ENCODE measurements at regions not wholly inside any gene's neighbourhood (a gene's known extent, or its start where the extent isn't known, plus 50 kb on each side); places are given as distances from the start of the nearest gene placed in this dataset.
A peak's percentile ranks its signal among the peaks of the same experiment; 100 is the strongest.

GRCh38 chr2:20123871-20124594, 72.6 kb upstream of the LAPTM4A start:
- Histone ChIP-seq H3K79me2 (ENCODE audit: insufficient read depth, low read length) (no peaks in the 10 kb centered on the region), H3K27me3 (ENCODE audit: control insufficient read depth in 2 of 2, insufficient read depth in 2 of 2, low read length in 2 of 2) (no peaks in the 10 kb centered on the region), H3K9me3 (replicated peaks in 1 of 2; ENCODE audit: control insufficient read depth in 1 of 2, insufficient read depth in 1 of 2, low read length in 2 of 2) (no peaks in the 10 kb centered on the region), H3K9ac (ENCODE audit: insufficient read depth, low read length, poor library complexity, severe bottlenecking) (no peak overlapping the region), H3K36me3 (replicated peaks in 1 of 2; ENCODE audit: control insufficient read depth in 1 of 2, insufficient read depth in 2 of 2, low read length in 2 of 2) (no peaks in the 10 kb centered on the region), H4K20me1 (ENCODE audit: insufficient read depth, low read length) (no peaks in the 10 kb centered on the region), H3K27ac (ENCODE audit: low read depth in 1 of 2, low read length in 2 of 2) (no peak overlapping the region), H3K4me2 (replicated peaks; ENCODE audit: extremely low read depth, low read length, poor library complexity, severe bottlenecking) (no peak overlapping the region), H3K4me1 (ENCODE audit: control insufficient read depth in 1 of 2, insufficient read depth in 2 of 2, low read length in 2 of 2) (no peaks in the 10 kb centered on the region), H3K4me3 (replicated peaks in 1 of 3; ENCODE audit: low read depth in 2 of 3, low read length in 3 of 3) (no peak overlapping the region), H2AFZ (ENCODE audit: insufficient read depth, low read depth, low read length, poor library complexity, severe bottlenecking) (no peak overlapping the region)
- intact Hi-C loops (cut with micrococcal nuclease), result no loop called here
- Mint-ChIP-seq H3K9me3 (peaks cover 0 to 5% (median 0%) of the 10 kb centered on the region in 7 donors), H3K4me3 (no peak overlapping the region), H3K27ac (no peak overlapping the region), H3K36me3 (no peaks in the 10 kb centered on the region), H3K27me3 (ENCODE audit: low read depth in 3 of 3) (peaks cover 6 to 10% (median 8%) of the 10 kb centered on the region in 3 donors), H3K4me1 (no peaks in the 10 kb centered on the region)
- no peak for TF ChIP-seq CTCF (IDR thresholded peaks at IDR 0.05)
- DNase-seq, result no peak
- 100% methylated on average over 1 of the region's 4 CpGs for WGBS (ENCODE audit: insufficient coverage)

- H3K4me1 Mint-ChIP-seq, result no peaks in the 10 kb centered on the region
- peak overlapping the region in 1 of 7 donors; percentile 50 for H3K27ac Mint-ChIP-seq
- no peaks in the 10 kb centered on the region for H3K4me1 ChIP-seq (ENCODE audit: control insufficient read depth in 1 of 2, insufficient read depth in 2 of 2, low read length in 2 of 2)
- H3K4me3 ChIP-seq (replicated peaks in 1 of 3; ENCODE audit: low read depth in 2 of 3, low read length in 3 of 3), result no peak overlapping the region
- no peak for DNase-seq
- H3K9me3 ChIP-seq (replicated peaks in 1 of 2; ENCODE audit: control insufficient read depth in 1 of 2, insufficient read depth in 1 of 2, low read length in 2 of 2), result no peaks in the 10 kb centered on the region
- no peaks in the 10 kb centered on the region for H3K27me3 ChIP-seq (ENCODE audit: control insufficient read depth in 2 of 2, insufficient read depth in 2 of 2, low read length in 2 of 2)
- intact Hi-C loops (cut with micrococcal nuclease), result no loop called here
- no peaks in the 10 kb centered on the region for H3K36me3 ChIP-seq (replicated peaks in 1 of 2; ENCODE audit: control insufficient read depth in 1 of 2, insufficient read depth in 2 of 2, low read length in 2 of 2)
- H4K20me1 ChIP-seq (ENCODE audit: insufficient read depth, low read length), result no peaks in the 10 kb centered on the region
- TF ChIP-seq CTCF (IDR thresholded peaks at IDR 0.05), result no peak
- no peak overlapping the region for H3K4me2 ChIP-seq (replicated peaks; ENCODE audit: extremely low read depth, low read length, poor library complexity, severe bottlenecking)
- WGBS (ENCODE audit: insufficient coverage), result 96% methylated on average over 4 of the region's 5 CpGs
- H2AFZ ChIP-seq (ENCODE audit: insufficient read depth, low read depth, low read length, poor library complexity, severe bottlenecking), result no peak overlapping the region
- H3K9ac ChIP-seq (ENCODE audit: insufficient read depth, low read length, poor library complexity, severe bottlenecking), result no peak overlapping the region
- H3K36me3 Mint-ChIP-seq, result no peaks in the 10 kb centered on the region
- H3K79me2 ChIP-seq (ENCODE audit: insufficient read depth, low read length), result no peaks in the 10 kb centered on the region
- H3K27me3 Mint-ChIP-seq (ENCODE audit: low read depth in 3 of 3), result peaks cover 6 to 10% (median 8%) of the 10 kb centered on the region in 3 donors
- no peak overlapping the region for H3K27ac ChIP-seq (ENCODE audit: low read depth in 1 of 2, low read length in 2 of 2)
- no peak overlapping the region for H3K4me3 Mint-ChIP-seq
- peaks cover 0 to 5% (median 0%) of the 10 kb centered on the region in 7 donors for H3K9me3 Mint-ChIP-seq
These were observed 71.4 kb upstream of the LAPTM4A start for GRCh38 chr2:20122864-20123263.
